MCF 10A (cell line): ENCODE measurements at regions not wholly inside any gene's neighbourhood (a gene's known extent, or its start where the extent isn't known, plus 50 kb on each side); places are given as distances from the start of the nearest gene placed in this dataset.
"Not testable (repeated sequence)": the region's sequence is repeated elsewhere in the genome, so short reads cannot be mapped to it uniquely, and the experiment has no call there.

Experiments
- BruUV-seq: library from RNA; stranded (reverse); fragments of 400-500 nt; replicated peaks from 2 replicates; lab custom pipeline; 2021; lab: Mats Ljungman, UMichigan
- CTCF ChIA-PET: fragments of 300-600 bp; sonication (Branson Sonifier 250); formaldehyde crosslinking; extraction: SDS; loops from one replicate; lab custom pipeline; 2021; ENCODE audit warnings: antibody characterized with exemption, inconsistent platforms; lab: Yijun Ruan, JAX
- POLR2A ChIA-PET: fragments of 300-600, 350-650 bp; sonication (Branson Sonifier 250); formaldehyde crosslinking; extraction: SDS; loops from one replicate; lab custom pipeline; 2020; ENCODE audit warnings: antibody characterized with exemption, inconsistent platforms; lab: Yijun Ruan, JAX
- DNase-seq: peaks from one replicate; pipeline ENCODE4 v3.0.0-alpha.2; 2018; ENCODE audit not compliant: unreplicated experiment
- H3K27ac Mint-ChIP-seq: one replicate; pipeline ENCODE4 v1.8.0; 2022; ENCODE audit warnings: mild to moderate bottlenecking, low read depth, mixed read lengths; ENCODE audit not compliant: unreplicated experiment
- H3K27me3 Mint-ChIP-seq: one replicate; pipeline ENCODE4 v1.8.0; 2022; ENCODE audit warnings: mixed read lengths; ENCODE audit not compliant: insufficient read depth, unreplicated experiment
- H3K36me3 Mint-ChIP-seq: one replicate; pipeline ENCODE4 v1.8.0; 2022; ENCODE audit warnings: mild to moderate bottlenecking, moderate library complexity, mixed read lengths; ENCODE audit not compliant: insufficient read depth, unreplicated experiment
- H3K4me1 Mint-ChIP-seq: one replicate; pipeline ENCODE4 v1.8.0; 2022; ENCODE audit warnings: mixed read lengths; ENCODE audit not compliant: insufficient read depth, unreplicated experiment
- H3K4me3 Mint-ChIP-seq: one replicate; pipeline ENCODE4 v1.8.0; 2022; ENCODE audit warnings: mild to moderate bottlenecking, moderate library complexity, mixed read lengths; ENCODE audit not compliant: unreplicated experiment
- H3K9me3 Mint-ChIP-seq: one replicate; pipeline ENCODE4 v1.8.0; 2022; ENCODE audit warnings: mixed read lengths; ENCODE audit not compliant: unreplicated experiment
- intact Hi-C: fragments of 100-400 bp; cut with micrococcal nuclease; formaldehyde crosslinking; loops from 2 replicates; pipeline ENCODE4 v1.14.1; 2022
- TF ChIP-seq, protein P1 (sequence below): fragments of 200-600 bp; IDR thresholded peaks from one replicate; pipeline ENCODE4 v1.8.0; 2022; ENCODE audit warnings: antibody characterized with exemption, mild to moderate bottlenecking; ENCODE audit not compliant: unreplicated experiment

DNA sequence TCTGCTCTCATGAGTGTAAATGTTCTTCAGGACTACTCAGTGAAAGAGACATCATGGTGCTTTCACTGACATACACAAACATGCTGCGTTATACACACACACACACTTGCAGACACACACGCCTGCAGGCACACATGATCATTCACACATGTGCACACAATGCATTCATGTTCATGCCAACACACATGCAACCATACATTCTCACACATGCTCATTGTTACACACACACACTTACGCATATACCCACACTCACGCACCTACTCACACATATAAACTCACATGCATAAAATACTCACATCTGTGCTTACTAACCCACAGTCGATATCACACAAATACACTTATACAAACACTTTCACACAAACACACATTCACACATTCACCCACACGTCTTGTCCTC, 241.6 kb downstream of the LMX1A start:
- DNase-seq, result no peak
- intact Hi-C loops, result loop anchor here (1.0 to 5.0 kb wide), 4 partner anchors 28 to 478 kb away; no protein-coding TSS in a partner anchor
- POLR2A ChIA-PET, result interaction anchor here (0.7 to 1.2 kb wide), 2 partner anchors 28 to 261 kb away, joined by 3 to 4 read pairs; no protein-coding TSS in a partner anchor
- TF ChIP-seq, protein P1, sequence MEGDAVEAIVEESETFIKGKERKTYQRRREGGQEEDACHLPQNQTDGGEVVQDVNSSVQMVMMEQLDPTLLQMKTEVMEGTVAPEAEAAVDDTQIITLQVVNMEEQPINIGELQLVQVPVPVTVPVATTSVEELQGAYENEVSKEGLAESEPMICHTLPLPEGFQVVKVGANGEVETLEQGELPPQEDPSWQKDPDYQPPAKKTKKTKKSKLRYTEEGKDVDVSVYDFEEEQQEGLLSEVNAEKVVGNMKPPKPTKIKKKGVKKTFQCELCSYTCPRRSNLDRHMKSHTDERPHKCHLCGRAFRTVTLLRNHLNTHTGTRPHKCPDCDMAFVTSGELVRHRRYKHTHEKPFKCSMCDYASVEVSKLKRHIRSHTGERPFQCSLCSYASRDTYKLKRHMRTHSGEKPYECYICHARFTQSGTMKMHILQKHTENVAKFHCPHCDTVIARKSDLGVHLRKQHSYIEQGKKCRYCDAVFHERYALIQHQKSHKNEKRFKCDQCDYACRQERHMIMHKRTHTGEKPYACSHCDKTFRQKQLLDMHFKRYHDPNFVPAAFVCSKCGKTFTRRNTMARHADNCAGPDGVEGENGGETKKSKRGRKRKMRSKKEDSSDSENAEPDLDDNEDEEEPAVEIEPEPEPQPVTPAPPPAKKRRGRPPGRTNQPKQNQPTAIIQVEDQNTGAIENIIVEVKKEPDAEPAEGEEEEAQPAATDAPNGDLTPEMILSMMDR, result no peak
- CTCF ChIA-PET, result interaction anchor here (0.6 to 10.9 kb wide), 46 partner anchors 9 to 1882 kb away, joined by 3 to 174 read pairs (median 4); no protein-coding TSS in a partner anchor
- Mint-ChIP-seq H3K36me3 (no peaks in the 10 kb centered on the region), H3K9me3 (no peaks in the 10 kb centered on the region), H3K4me1 (peaks cover 17% of the 10 kb centered on the region), H3K27ac (no peak overlapping the region), H3K4me3 (no peak overlapping the region), H3K27me3 (peaks cover 22% of the 10 kb centered on the region)
- no TSS peak for BruUV-seq

- Mint-ChIP-seq H3K27me3 (peaks cover 16% of the 10 kb centered on the region), H3K27ac (no peak overlapping the region), H3K9me3 (no peaks in the 10 kb centered on the region), H3K4me3 (no peak overlapping the region), H3K4me1 (peaks cover 17% of the 10 kb centered on the region), H3K36me3 (no peaks in the 10 kb centered on the region)
- no TSS peak for BruUV-seq
- TF ChIP-seq, protein P1, result peak; percentile 96
- peak; percentile 85 for DNase-seq
- CTCF ChIA-PET, result interaction anchor here (0.5 to 10.9 kb wide), 54 partner anchors 9 to 1881 kb away, joined by 3 to 174 read pairs (median 4); no protein-coding TSS in a partner anchor
- intact Hi-C loops, result loop anchor here (1.0 to 5.0 kb wide), 4 partner anchors 29 to 479 kb away; no protein-coding TSS in a partner anchor
- POLR2A ChIA-PET, result interaction anchor here (0.6 to 1.2 kb wide), 2 partner anchors 29 to 410 kb away, joined by 3 read pairs; no protein-coding TSS in a partner anchor
These were observed 242.3 kb downstream of the LMX1A start for GRCh38 chr1:165114022-165114888.

DNA sequence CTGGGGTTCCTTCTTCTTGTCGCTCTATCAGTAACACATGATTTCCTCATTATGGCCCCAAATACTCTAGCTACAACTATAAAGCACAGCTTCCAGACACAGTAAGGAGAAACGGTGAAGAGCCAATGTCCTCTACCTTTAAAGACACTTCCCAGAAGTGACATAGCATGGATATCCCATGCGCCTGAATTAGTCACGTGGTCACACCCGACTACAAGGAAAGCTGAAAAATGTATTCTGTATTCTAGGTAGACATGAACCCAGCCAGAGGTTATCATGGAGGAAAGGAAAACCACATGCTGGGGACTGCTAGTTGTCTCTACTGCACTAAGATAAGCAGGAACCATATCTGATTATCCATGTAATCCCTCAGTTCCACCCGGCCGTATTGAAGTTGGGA, 244.3 kb downstream of the LMX1A start:
- Mint-ChIP-seq H3K9me3 (no peaks in the 10 kb centered on the region), H3K27me3 (peaks cover 15% of the 10 kb centered on the region), H3K4me1 (peaks cover 15% of the 10 kb centered on the region), H3K27ac (no peak overlapping the region), H3K36me3 (no peaks in the 10 kb centered on the region), H3K4me3 (no peak overlapping the region)
- ChIA-PET CTCF (interaction anchor here (0.6 to 10.9 kb wide), 19 partner anchors 11 to 1583 kb away, joined by 3 to 174 read pairs (median 3); no protein-coding TSS in a partner anchor), POLR2A (no interaction called here)
- intact Hi-C loops, result loop anchor here (5.0 kb wide), 1 partner anchor 140 kb away; no protein-coding TSS in a partner anchor
- TF ChIP-seq, protein P1, result no peak
- no TSS peak for BruUV-seq
- no peak for DNase-seq

GRCh38 chr1:165109013-165109412, 247.5 kb downstream of the LMX1A start:
- CTCF ChIA-PET, result interaction anchor here (0.5 to 7.2 kb wide), 7 partner anchors 10 to 799 kb away, joined by 3 to 135 read pairs (median 3); no protein-coding TSS in a partner anchor
- H3K27me3 Mint-ChIP-seq, result peaks cover 15% of the 10 kb centered on the region
- no TSS peak for BruUV-seq

GRCh38 chr1:165092542-165093162, 263.9 kb downstream of the LMX1A start:
- DNase-seq, H3K27me3 Mint-ChIP-seq, POLR2A ChIA-PET, BruUV-seq, H3K36me3 Mint-ChIP-seq, H3K4me3 Mint-ChIP-seq, H3K4me1 Mint-ChIP-seq, CTCF ChIA-PET, intact Hi-C loops, H3K27ac Mint-ChIP-seq: not testable (repeated sequence)
- peaks cover 12% of the 10 kb centered on the region for H3K9me3 Mint-ChIP-seq

More at GRCh38 chr1:165109013-165109412, 247.5 kb downstream of the LMX1A start:
- Mint-ChIP-seq H3K36me3 (no peaks in the 10 kb centered on the region), H3K9me3 (peaks cover 7% of the 10 kb centered on the region), H3K4me1 (no peaks in the 10 kb centered on the region), H3K27ac (no peak overlapping the region), H3K4me3 (no peak overlapping the region)
- TF ChIP-seq, protein P1, result no peak
- no peak for DNase-seq
- intact Hi-C loops, result no loop called here
- POLR2A ChIA-PET, result no interaction called here
